Osteocyte (in vitro differentiated cells): ENCODE measurements at regions not wholly inside any gene's neighbourhood (a gene's known extent, or its start where the extent isn't known, plus 50 kb on each side); places are given as distances from the start of the nearest gene placed in this dataset.

ENCODE experiments used
- DNase-seq: peaks from one replicate; pipeline ENCODE4 v3.0.0; 2021; ENCODE audit warnings: mixed read lengths; ENCODE audit not compliant: unreplicated experiment; ENCODE audit errors: extremely low spot score
- H3K27ac Mint-ChIP-seq: one replicate; pipeline ENCODE4 v1.8.0; 2021; ENCODE audit warnings: mild to moderate bottlenecking, mixed read lengths; ENCODE audit not compliant: unreplicated experiment
- H3K27me3 Mint-ChIP-seq: one replicate; pipeline ENCODE4 v1.8.0; 2021; ENCODE audit warnings: mixed read lengths; ENCODE audit not compliant: unreplicated experiment
- H3K36me3 Mint-ChIP-seq: one replicate; pipeline ENCODE4 v1.8.0; 2021; ENCODE audit warnings: mixed read lengths; ENCODE audit not compliant: unreplicated experiment
- H3K4me1 Mint-ChIP-seq: one replicate; pipeline ENCODE4 v1.8.0; 2021; ENCODE audit warnings: mixed read lengths; ENCODE audit not compliant: unreplicated experiment
- H3K4me3 Mint-ChIP-seq: one replicate; pipeline ENCODE4 v1.8.0; 2021; ENCODE audit warnings: mild to moderate bottlenecking, moderate library complexity, mixed read lengths; ENCODE audit not compliant: unreplicated experiment
- H3K9me3 Mint-ChIP-seq: one replicate; pipeline ENCODE4 v1.8.0; 2021; ENCODE audit warnings: mixed read lengths; ENCODE audit not compliant: unreplicated experiment
- TF ChIP-seq, protein P1 (sequence below): fragments of 200-600 bp; sonication (generic); IDR thresholded peaks from 2 replicates; pipeline ENCODE4 v1.5.0; 2021; ENCODE audit warnings: antibody characterized with exemption, mild to moderate bottlenecking, moderate library complexity

DNA sequence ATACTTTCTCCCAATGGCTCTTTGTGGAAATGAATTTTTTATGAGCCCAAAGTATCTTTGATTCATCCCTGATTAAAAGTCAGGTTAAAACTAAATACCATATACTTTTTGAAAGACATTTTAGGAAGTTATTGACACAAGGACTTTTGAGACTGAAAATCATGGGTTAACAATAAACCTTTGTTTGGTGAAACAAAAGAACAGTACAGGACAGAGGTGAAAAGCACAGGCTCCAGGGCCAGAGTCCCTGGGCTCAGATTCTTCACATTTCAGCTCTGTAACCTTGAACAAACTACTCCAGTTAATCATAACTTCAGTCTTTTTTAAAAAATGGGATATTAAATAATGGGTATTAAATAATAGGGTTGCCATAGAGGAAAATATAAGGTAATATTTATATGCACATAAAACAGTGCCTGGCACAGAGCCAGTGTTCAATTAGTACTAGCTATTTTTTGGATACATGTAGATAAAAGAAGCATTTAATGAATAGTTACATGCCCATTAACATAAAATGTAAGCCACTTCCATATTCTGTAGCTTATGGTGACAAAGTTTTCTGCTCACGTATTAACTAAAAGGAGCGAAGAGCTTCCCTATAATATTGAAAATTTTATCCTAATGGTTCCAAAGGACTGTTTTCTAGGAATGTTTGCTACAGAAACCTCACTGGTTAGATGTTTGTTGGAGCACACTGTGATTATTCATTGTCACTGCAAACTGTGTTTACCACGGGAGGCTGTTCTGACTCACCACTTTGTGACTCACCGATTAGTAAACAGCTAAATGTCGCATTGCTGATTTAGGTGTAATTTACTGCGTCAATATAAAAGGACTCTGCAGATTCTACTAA lies 255.4 kb downstream of the DAD1 start:
- H3K9me3 Mint-ChIP-seq, result peaks cover 11% of the 10 kb centered on the region
- peaks cover 3% of the 10 kb centered on the region for H3K27me3 Mint-ChIP-seq
- H3K36me3 Mint-ChIP-seq, result no peaks in the 10 kb centered on the region
- no peak for DNase-seq
- TF ChIP-seq, protein P1, sequence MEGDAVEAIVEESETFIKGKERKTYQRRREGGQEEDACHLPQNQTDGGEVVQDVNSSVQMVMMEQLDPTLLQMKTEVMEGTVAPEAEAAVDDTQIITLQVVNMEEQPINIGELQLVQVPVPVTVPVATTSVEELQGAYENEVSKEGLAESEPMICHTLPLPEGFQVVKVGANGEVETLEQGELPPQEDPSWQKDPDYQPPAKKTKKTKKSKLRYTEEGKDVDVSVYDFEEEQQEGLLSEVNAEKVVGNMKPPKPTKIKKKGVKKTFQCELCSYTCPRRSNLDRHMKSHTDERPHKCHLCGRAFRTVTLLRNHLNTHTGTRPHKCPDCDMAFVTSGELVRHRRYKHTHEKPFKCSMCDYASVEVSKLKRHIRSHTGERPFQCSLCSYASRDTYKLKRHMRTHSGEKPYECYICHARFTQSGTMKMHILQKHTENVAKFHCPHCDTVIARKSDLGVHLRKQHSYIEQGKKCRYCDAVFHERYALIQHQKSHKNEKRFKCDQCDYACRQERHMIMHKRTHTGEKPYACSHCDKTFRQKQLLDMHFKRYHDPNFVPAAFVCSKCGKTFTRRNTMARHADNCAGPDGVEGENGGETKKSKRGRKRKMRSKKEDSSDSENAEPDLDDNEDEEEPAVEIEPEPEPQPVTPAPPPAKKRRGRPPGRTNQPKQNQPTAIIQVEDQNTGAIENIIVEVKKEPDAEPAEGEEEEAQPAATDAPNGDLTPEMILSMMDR, result no peak
- peaks cover under 1% of the 10 kb centered on the region for H3K4me1 Mint-ChIP-seq
- no peak overlapping the region for H3K27ac Mint-ChIP-seq
- H3K4me3 Mint-ChIP-seq, result no peak overlapping the region

DNA sequence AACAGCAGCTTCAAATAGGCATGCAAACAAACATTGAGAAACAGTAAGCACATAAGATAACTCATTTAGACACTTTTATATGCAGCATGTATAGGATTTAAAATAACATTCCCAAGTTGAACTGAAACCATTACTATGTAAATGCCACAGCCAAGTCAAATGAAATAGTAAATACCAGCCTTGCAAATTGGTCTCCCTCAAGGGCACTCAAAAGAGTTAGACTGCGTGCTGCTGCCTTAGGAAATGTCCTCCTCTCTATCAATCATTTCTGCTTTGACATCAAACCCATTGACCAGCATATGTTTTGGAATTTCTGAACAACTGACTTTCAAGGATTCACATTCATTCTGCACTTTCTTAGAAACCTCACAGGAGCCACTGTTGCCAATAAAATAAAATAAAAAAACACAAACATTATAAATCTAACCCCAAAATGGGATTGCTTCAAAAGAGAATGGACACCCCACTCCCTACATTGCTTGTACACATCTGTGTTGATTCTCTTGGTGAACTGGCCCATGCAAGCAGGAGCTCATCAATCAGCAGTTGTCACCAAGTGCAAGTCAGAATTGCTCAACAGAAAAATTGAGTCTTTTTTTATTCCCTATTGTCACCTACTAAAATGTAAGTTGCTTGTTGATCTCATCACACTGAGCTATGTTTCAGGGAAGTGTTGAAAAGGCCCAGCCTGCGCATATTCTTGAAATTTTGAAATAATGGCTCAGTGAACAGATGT lies 256.2 kb downstream of the DAD1 start:
- no peak overlapping the region for H3K27ac Mint-ChIP-seq
- H3K4me3 Mint-ChIP-seq, result no peak overlapping the region
- TF ChIP-seq, protein P1, result no peak

DNA sequence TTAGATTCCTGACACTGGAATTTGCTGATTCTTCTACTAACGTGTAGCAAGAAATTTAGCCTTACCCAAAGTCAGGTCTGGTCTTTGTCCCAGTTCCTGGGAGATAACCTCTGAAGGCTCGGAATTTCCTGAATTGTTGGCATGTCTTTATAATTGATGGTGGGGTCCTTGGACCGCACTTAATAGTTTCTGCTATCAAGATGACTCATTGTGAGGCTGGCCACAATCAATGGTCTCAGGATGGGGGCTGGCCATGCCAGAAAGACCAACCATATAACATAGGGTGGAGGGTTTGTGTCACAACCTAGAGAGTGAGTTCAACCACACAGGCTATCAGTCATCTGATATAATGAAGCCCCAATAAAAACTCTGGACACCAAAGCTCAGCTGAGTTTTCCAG lies 259.7 kb downstream of the DAD1 start:
- Mint-ChIP-seq H3K36me3 (no peaks in the 10 kb centered on the region), H3K9me3 (peaks cover 17% of the 10 kb centered on the region), H3K27ac (no peak overlapping the region), H3K27me3 (peaks cover 10% of the 10 kb centered on the region), H3K4me3 (no peak overlapping the region), H3K4me1 (no peaks in the 10 kb centered on the region)
- DNase-seq, result no peak
- TF ChIP-seq, protein P1, result no peak

More for the DNA sequence above, 256.2 kb downstream of the DAD1 start:
- no peak for DNase-seq
- Mint-ChIP-seq H3K4me1 (no peaks in the 10 kb centered on the region), H3K27me3 (peaks cover 3% of the 10 kb centered on the region), H3K36me3 (no peaks in the 10 kb centered on the region), H3K9me3 (peaks cover 12% of the 10 kb centered on the region)

DNA sequence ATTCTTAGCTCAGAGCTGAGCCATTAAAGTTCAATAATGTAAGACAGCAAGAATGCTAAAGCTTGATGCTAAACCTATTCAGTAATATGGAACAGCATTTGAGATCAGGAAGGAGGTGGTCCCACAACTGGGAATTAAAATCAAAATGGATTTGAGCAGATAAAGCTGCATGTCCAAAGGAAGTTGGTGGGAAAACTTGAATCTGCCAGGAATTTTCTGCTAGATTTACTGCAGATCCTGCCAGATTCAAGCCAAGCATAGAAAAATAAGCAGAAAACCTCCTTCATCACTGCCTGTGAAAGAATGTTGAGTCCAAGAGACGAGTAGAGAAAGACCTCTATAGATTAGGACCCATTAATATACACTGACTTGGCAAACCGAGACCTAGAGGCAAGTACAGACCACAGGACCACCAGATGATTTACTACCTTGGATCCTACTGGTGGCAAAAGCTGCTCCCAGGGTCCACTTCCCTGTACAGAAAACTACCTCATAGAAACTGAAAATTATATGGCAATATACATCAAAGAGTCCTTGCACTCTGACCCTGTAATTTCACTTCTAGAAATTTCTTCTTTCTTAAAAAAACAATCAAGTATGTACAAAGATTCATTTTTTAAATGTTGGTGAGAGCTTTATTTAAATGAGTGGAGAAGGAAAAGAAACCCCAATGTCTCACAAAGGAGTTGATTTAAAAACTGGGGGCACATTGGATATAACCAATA lies 263.2 kb downstream of the DAD1 start:
- Mint-ChIP-seq H3K9me3 (peaks cover 17% of the 10 kb centered on the region), H3K27ac (no peak overlapping the region), H3K27me3 (peaks cover 37% of the 10 kb centered on the region), H3K4me1 (no peaks in the 10 kb centered on the region), H3K4me3 (no peak overlapping the region), H3K36me3 (no peaks in the 10 kb centered on the region)
- no peak for DNase-seq
- TF ChIP-seq, protein P1, result no peak
